ENCODE measurements at regions not wholly inside any gene's neighbourhood (a gene's known extent, or its start where the extent isn't known, plus 50 kb on each side); places are given as distances from the start of the nearest gene placed in this dataset.
A peak's percentile ranks its signal among the peaks of the same experiment; 100 is the strongest.

DNA sequence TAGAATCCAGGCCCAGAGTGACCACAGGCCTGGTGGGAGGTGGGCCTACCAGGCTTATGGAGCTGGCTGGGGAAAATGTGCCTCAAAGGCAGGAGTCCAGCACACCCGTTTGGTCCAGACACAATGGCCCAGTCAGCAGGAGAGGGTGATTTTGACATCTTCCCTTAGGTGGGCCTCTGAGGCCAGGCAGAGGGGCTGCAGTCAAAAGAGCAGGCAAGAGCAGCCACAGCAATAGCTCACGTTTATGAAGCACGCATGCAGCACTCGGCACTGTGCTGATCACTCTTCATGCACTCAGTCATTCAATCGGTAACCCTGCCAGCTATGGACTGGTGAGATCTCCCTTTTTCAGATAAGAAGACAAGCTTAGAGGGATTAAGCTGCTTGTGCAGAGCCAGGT lies 146.8 kb downstream of the LRIG2 start:
- DNase-seq = no peak

GRCh38 chr1:113223040-113223439 lies 150.0 kb downstream of the LRIG2 start:
- no peak for DNase-seq

DNA sequence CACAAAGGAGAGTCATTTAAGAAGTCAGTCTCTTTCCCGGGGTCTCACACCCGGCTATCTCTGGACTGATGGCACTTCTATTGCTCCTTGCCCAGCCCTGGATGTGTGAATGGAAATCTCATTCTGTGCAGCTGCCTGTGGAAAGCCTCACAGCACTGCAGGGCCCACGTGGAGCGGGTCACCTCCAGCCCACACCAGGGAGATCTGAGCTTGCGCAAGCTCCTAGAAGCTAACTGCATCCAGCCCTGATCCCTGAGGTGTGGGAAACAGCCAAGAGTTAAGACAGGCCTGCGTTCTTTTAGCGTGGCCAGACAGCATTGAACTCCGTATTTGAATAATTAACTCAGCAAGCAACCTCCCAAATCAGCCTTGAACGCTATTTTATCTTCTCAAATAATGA lies 150.5 kb downstream of the LRIG2 start:
- DNase-seq = no peak

GRCh38 chr1:113226148-113226547 lies 153.2 kb downstream of the LRIG2 start:
- DNase-seq = peak; percentile 31 to 40

- DNase-seq = no peak
Observed at GRCh38 chr1:113231866-113232265, 158.4 kb upstream of the MAGI3 start.

- DNase-seq = no peak
Observed at GRCh38 chr1:113233441-113233840, 156.9 kb upstream of the MAGI3 start.

GRCh38 chr1:113241237-113241636 lies 149.1 kb upstream of the MAGI3 start:
- DNase-seq = no peak

DNA sequence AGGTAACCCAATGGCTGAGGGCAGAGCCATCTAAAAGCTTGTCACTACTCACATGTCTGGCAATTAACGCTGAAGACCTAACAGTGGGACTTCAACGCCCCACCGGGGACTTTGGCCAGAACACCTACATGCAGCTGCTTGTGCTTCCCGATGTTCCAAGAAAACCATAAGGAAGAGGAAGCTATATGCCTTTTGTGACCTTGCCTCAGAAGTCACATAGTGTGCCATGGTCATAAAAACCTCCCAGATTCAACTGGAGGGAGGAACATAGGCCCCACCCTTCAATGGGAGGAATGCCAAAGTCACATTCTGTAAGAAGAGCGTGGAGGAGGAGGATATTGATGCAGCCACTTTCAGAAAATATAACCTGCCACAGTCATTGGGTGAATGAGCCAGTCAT lies 147.8 kb upstream of the MAGI3 start:
- DNase-seq = no peak

- DNase-seq = no peak
Observed at GRCh38 chr1:113243529-113243928, 146.8 kb upstream of the MAGI3 start.

DNA sequence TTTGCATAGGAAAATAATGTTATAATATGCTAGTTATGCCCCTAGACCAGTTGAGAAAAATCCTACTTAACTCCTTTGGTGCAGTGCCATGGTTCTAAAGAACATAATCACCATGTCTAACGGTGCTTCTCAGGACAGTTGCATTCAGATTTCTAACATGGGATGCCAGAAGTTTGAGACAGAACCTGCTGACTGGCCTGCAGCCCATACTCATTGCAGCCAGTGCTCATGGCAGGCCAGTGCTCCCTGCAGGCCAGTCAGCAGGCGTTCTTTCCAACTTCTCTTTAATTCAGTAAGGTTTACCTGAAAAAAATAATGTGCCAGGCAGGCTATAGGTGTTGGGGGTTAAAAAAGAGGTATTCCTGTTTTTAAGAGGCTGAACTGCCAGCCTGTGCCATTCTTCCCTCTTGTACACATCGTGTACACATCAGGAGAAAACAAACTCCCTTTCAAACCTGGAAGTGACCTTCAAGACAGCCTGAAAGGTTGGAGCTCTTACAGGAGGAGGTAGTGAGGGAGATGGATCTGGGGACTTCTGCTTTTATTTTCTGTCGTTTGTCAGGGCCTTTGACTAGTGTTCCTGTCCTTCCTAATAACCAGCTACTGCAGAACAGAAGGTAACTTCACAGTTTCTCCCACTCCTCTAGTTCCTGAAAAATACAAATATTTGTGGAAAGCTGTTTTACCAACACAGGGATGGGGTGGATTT lies 146.0 kb upstream of the MAGI3 start:
- no peak for DNase-seq

DNA sequence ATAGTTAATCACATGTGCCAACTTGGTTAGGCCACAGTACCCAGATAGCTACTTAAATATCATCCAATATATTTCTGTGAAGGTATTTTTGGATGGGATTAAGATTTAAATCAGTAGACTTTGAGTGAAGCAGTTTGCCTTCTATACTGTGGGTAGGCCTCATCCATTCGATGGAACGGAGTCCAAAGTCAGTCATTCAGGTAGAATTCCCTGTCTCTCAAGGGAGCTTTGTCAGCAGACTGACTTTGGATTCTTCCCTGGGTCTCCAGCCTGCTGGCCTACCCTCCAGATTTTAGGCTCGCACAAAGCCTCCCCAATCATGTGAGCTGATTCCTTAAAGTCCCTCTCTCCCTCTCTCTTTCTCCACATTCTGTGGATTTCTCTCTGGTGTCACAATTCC lies 145.1 kb upstream of the MAGI3 start:
- no peak for DNase-seq

GRCh38 chr1:113246929-113247328 lies 143.4 kb upstream of the MAGI3 start:
- DNase-seq = no peak

- DNase-seq = no peak
Observed at GRCh38 chr1:113247355-113247754, 143.0 kb upstream of the MAGI3 start.

DNA sequence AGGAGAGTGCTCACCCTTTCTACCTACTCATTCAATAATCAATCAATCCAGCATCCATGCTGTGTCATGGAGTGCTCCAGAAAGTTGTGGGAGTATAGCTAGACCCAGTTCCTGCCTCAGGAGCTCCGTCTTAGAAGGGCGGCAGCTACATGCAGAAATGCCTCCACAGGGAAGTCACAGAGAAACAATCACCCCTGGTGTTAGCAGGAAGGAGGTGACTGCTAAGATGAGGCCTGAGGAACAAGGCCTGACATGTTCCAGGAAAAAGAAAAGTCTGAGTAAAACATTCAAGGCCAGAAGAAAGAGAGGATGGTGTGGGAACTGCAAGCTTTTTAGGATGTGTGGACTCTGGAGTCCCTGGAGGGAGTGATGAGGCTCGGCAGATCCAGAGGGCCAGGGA lies 142.5 kb upstream of the MAGI3 start:
- DNase-seq = no peak

- no peak for DNase-seq
Observed at GRCh38 chr1:113248494-113248893, 141.8 kb upstream of the MAGI3 start.

GRCh38 chr1:113250161-113250560 lies 140.2 kb upstream of the MAGI3 start:
- DNase-seq = no peak

DNA sequence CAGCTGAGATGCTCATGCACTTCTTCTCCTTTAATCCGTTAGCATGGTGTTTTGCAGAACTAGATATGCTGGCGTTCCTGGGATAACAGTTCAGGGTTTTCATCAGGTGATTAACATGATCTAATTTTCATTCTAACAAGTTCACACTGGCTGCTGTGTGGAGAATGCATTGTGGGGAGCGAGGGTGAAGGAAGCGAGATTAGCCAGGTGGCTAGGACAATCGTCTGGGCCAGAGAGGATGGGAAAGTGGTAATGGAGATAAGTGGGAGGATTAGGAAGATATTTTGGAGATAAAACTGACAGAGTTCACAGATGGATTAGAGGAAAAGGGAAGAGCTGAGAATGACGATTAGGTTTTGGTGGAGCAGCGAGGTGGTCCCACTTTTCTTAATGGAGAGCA lies 138.1 kb upstream of the MAGI3 start:
- DNase-seq = no peak

DNA sequence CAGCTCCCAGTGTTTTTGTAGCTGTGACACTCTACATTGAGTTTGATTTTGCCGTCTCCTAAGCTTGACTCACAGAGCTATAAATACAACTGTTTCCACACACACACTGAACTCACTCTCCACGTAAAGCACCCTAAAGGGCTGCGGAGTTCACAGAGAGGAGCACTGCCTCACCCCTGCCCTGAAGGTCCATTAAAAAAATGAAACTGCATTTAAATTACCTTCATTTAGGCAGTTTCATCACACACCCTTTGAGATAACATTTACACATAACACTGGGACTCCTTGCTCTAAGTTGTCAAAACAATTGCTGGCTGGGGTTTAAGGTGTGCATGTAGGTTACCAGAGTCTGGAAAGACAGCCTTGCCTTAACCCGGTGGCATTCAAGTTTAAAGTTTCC lies 137.1 kb upstream of the MAGI3 start:
- no peak for DNase-seq

- DNase-seq = no peak
Observed at GRCh38 chr1:113253590-113253989, 136.7 kb upstream of the MAGI3 start.

- no peak for DNase-seq
Observed at GRCh38 chr1:113255038-113255719, 135.1 kb upstream of the MAGI3 start.

DNA sequence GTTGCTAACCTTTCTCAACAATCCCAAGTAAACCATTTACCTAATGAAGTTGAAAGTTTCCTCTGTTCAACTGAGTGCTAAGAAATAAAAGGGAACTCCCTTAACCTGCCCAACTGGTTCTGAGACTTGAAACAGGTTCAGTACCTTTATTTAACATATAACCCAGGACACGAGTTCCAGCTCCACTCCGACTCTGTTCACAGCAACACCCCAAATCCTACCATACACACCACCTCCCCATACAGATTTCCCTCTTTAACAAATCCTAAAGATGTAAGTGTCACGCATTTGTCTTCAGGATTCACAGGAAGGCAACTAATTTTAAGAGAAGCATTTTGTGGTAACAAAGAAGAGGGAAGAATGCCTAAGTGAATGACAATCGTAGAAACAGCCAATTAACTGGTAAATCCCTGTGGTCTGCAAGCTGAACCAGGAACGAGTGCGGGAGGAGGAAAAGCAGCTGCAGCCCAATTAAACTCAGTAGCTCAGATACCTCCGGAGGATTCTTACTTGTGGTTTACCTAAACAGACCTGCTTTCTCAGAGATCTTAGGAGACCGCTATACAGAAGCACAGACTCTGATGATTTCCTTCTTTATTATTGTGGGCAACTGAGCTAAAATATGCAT lies 134.5 kb upstream of the MAGI3 start:
- no peak for DNase-seq

DNA sequence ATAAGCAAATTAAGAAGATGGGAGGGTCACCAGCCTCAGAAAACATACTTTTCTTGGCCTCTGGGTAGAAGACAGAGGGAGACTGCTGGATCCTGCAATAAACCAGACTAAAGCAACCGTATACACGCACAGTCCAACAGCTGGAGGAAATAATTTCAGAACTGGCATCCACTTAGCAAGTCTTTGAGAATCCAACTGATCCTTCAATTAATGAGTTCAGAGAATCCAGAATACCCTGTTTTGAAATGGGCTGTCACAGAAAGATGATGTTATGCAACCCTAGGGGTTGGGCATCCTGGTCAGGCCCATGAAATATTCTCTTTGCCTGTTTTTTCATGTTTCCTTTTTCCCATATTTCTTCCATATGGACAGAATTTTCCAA lies 134.0 kb upstream of the MAGI3 start:
- DNase-seq = no peak

GRCh38 chr1:113259988-113260387 lies 130.3 kb upstream of the MAGI3 start:
- DNase-seq = no peak

- DNase-seq = no peak
Observed at GRCh38 chr1:113265196-113265595, 125.1 kb upstream of the MAGI3 start.
